Sciatic nerve (tissue), 2 donors: ENCODE measurements at regions not wholly inside any gene's neighbourhood (a gene's known extent, or its start where the extent isn't known, plus 50 kb on each side); places are given as distances from the start of the nearest gene placed in this dataset.
"Not testable (repeated sequence)": the region's sequence is repeated elsewhere in the genome, so short reads cannot be mapped to it uniquely, and the experiment has no call there.

ENCODE experiments used
- ATAC-seq: fragments of 200-7000 bp; cut with Tn5 transposase; one replicate; pipeline ENCODE4 v1.9.1; 2020; ENCODE audit warnings: mild to moderate bottlenecking, moderate library complexity
- DNase-seq: peaks from one replicate; pipeline ENCODE4 v3.0.0-alpha.2; 2020; ENCODE audit warnings: low spot score
- intact Hi-C: fragments of 100-400 bp; cut with DNase I; formaldehyde crosslinking; loops from one replicate; pipeline ENCODE4 v1.14.2; 2022
- donor health status: DM: no; HTN: no; CAD: no.
- donor health status: DM: no; HTN: no; CAD: no.

DNA sequence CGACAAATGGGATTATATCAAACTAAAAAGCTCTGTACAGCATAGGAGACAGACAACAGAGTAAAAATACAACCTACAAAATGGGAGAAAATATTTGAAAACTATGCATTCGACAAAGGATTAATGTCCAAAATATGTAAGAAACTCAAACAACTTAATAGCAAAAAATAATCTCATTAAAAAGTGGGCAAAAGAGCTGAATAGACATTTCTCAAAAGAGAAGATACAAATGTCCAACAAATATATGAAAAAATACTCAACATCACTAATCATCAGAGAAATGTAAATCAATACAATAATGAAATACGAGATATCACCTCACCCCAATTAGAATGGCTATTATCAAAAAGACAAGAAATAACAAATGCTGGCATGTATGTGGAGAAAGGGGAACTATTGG is 272.9 kb downstream of the KLHL13 start:
- intact Hi-C loops, result no loop called here
- ATAC-seq (no peak), DNase-seq (no peak)

DNA sequence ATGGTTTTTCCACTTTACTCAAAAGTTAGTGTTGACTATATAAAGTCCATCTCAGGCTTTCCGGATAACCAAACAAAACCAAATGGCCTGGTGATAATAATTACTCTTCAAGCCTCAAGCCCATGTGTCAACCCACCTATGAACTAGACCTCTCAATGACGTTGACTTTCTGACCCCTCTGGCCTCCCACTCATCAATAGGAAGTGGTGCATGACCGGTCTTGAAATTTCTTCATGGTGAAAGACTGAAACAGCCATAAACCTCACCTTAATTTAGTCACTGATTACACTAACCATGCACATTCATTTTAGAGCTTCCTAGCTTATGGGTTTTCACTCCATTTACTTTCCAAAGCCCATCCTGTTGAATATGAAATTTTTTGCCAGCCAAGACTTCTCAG is 276.0 kb downstream of the KLHL13 start:
- no peak for DNase-seq
- intact Hi-C loops, result no loop called here
- ATAC-seq, result no peak

DNA sequence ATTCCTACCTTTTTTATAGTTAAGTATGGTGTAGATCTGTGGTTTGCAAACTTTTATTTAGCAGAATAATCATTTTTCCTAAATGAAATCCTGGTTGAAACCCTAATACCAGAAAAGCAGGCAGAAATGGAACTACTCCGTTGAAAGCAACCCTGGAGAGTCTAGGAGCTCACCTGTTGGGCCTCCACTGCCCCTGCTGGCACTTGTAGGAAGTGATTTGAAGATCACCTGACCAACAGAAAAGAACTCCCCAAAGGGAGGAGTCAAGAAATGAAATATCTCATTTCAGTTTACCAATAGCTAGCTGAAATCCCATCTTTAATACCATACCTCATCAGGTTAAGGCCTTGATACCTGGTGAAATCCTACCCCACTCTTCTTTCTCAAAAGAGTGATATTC is 277.1 kb downstream of the KLHL13 start:
- DNase-seq (no peak), ATAC-seq (no peak)
- intact Hi-C loops, result no loop called here

DNA sequence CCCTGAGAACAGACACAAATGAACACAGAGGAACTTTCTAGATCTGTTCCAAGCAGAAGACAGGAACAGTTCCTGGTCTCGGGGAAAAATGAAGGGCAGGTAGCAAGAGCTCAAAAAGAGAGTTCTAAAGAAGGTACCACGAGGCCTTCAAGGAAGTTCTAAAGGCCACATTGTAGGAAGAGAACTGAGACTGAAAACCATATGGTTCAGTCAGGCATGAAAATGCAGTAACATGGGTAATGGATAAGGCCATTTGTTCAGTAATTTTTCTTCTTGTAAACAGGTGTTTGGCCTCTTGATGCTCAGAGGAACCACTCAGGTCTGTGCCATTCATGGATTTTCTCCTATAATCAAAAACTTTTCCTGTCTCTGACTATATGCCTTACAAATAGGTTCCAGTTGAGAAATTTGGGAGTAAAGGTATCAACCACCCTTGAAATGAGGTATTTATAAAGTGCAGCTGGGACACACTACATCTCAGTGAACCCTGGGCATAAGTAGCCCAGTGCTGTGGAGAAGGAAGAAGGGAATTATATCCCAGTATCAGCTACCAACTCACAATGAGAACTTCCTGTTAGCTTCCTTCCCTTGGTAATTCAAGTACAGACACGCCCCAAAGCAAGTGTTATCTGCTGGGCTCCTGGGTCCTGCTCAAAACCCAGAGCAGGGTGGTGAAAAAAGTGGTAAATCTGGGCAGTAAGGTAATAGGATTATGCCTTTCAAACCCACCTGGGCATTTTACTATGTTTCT is 277.9 kb downstream of the KLHL13 start:
- intact Hi-C loops, result no loop called here
- ATAC-seq (no peak), DNase-seq (no peak)

DNA sequence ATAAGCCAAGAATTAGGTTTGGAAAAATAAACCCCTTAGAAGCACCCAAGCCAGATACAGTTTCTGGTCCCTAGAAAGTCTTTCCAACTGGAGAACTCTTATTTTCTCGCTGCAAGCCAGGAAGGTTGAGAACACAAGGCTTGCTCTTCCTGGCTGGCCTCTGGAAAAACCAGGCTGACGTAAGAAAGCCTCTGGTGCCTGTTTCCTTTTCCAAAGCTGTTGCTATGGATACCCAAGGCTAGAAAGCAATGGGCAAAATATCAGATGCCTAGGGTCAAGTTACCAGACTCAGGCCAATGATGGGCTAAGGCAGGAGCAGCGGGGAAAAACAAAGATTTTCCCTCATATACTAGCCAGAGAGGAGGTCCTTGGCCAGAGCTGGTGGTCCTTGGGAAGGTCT is 281.6 kb downstream of the KLHL13 start:
- intact Hi-C loops, result no loop called here
- ATAC-seq, result no peak
- no peak for DNase-seq

DNA sequence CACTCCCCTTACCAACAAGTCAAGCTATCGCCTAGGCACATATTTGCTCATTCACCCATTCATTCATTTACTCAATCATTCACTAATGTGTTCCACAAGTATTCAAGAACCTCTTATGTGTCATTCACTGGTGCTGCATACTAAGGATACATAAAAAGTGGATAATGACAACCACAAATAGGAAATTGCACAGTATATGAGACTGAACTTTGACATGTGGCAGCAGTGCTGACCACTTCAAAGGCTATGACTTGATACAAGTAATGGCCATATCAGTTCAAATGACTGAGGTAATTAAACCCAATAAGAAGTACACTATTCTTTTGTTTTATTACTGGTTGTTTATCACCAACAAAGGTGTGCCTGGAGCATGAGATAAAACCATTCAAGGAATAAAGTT is 282.5 kb downstream of the KLHL13 start:
- intact Hi-C loops, result no loop called here
- DNase-seq (no peak), ATAC-seq (no peak)

DNA sequence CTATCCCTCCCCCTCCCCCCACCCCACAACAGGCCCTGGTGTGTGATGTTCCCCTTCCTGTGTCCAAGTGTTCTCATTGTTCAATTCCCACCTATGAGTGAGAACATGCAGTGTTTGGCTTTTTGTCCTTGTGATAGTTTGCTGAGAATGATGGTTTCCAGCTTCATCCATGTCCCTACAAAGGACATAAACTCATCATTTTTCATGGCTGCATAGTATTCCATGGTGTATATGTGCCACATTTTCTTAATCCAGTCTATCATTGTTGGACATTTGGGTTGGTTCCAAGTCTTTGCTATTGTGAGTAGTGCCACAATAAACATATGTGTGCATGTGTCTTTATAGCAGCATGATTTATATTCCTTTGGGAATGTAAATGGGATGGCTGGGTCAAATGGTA is 295.1 kb downstream of the KLHL13 start:
- ATAC-seq, intact Hi-C loops, DNase-seq: not testable (repeated sequence)

DNA sequence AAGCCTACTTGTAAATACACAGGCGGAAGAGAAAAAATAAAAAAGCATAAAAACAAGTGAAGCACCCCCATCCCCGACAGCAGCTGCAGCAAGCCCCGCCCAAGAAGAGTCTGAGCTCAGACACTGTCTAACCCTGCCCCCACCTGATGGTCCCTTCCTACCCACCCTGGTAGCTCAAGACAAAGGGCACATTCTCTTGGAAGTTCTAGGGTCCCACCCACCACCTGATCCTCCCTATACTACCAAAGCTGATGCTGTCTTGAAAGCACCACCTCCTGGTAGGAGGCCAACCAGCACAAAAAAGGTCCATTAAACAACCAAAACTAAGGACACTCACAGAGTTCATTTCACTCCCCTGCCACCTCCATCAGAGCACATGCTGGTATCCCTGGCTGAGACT is 308.2 kb downstream of the KLHL13 start:
- ATAC-seq (no peak), DNase-seq (no peak)
- intact Hi-C loops, result no loop called here

DNA sequence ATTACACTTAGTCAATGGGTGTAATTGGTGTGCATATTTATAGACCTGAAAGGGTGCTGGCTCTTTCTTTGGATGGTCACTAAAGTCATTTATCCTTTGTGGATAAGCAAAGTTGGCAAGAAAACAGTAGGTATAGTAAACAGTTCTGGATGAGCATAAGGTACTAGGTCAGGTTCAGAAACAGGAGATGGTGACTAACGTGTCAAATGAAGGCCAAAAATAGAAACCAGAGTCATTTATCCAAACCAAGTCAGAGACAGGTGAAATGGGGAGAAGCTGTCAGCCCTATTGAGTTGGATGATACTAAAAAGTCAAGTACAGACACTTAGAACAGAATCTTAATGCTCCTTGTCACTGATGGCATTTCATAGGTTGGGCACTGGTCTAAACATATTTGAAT is 313.1 kb downstream of the KLHL13 start:
- DNase-seq (no peak), ATAC-seq (no peak)
- intact Hi-C loops, result no loop called here

DNA sequence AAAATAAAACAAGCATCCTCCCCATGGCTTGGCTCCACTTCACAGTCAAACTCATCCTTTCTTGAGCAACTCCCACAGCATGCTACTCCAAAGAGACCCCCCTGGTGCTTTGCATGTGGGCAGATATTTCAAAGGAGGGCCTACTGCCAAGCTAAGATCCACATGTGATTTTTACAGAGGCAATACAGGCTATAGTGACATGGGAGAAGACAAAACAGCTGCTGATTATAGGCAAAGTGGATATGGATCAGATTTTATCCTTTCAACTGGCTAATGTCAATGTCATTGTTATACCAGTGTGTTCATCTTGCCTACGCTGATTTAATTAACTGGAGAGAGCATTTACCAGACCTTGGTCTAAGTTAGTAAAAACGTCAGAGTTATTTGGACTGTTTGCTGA is 328.3 kb downstream of the KLHL13 start:
- intact Hi-C loops, result no loop called here
- DNase-seq, result no peak
- no peak for ATAC-seq

DNA sequence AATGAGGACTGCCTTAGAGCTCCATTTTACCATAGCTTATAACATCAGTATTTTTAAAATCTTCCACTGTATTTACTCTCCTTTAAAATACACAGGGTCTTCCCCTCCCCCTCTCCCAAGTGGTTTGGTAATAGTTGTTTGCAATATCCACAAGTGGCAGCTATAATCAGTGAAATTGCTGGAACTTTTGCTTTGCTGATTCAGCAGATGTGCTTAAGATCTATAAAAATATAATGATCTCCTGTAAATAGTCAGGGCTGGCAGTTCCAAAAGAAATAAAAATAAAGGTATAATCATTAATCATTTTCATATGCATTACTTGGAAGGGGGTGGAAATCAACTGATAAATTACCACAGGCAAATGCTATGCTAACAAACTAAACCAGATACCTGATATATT is 345.2 kb downstream of the KLHL13 start:
- intact Hi-C loops, result no loop called here
- DNase-seq, result no peak

DNA sequence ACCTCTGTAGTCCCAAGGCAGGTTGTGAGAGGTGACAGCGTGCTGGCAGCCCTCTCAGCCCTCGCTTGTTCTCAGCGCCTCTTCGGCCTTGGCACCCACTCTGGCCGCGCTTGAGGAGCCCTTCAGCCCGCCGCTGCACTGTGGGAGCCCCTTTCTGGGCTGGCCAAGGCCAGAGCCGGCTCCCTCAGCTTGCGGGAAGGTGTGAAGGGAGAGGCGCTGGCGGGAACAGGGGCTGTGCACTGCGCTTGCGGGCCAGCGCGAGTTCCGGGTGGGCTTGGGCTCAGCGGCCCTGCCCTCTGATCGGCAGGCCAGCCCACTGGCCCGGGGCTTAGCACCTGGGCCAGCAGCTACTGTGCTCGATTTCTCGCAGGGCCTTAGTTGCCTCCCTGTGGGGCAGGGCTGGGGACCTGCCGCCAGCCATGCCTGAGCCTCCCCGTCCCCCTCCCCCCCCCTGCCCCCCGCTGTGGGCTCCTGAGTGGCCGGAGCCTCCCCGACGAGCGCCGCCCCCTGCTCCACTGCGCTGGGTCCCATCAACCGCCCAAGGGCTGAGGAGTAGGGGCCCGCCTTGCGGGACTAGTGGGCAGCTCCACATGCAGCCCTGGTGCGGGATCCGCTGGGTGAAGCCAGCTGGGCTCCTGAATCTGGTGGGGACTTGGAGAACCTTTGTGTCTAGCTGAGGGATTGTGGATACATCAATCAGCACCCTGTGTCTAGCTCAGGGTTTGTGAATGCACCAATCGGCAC is 347.6 kb downstream of the KLHL13 start:
- DNase-seq (no peak), ATAC-seq (no peak)
- intact Hi-C loops, result no loop called here

More for the DNA sequence above, 345.2 kb downstream of the KLHL13 start:
- ATAC-seq, result no peak

DNA sequence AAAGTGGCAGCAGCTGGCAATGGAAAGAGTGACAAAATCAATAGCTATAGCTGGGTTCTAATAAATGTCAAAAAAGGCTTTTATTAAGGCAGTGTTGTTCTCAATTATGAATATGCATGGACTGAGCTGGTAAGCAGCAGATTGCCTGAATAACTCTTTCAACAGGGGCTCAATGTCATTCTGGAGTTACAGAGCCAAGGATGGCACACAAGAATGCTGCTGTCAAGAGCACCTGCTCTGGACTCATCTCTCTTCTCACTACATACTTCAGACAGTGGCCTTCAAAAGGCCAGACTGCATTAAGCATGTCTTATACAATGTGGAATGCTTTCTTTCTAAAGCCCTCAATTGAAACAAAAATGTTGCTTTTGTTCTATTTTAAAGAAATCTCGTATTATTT is 351.4 kb downstream of the KLHL13 start:
- intact Hi-C loops, result no loop called here

DNA sequence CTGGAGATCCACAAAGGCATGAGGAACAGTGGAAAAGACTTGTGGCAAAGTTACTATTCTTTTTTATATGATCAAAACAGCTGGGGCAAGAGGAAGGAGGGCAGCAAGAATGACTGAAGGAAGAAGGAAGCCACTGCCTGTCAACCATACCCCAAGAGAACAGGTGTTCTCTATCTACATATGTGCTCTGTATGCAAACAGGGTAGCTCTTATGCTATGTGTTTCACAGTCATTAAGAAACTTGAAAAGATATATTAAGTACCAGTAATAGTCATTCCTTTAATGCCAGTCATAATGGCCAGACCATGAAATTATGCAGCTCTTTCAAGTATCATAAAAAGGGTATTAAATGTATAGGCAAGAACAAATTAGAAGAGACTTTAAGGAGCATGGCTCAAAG is 363.9 kb downstream of the KLHL13 start:
- ATAC-seq (no peak), DNase-seq (no peak)
- intact Hi-C loops, result no loop called here

More for the DNA sequence above, 351.4 kb downstream of the KLHL13 start:
- DNase-seq (no peak), ATAC-seq (no peak)

DNA sequence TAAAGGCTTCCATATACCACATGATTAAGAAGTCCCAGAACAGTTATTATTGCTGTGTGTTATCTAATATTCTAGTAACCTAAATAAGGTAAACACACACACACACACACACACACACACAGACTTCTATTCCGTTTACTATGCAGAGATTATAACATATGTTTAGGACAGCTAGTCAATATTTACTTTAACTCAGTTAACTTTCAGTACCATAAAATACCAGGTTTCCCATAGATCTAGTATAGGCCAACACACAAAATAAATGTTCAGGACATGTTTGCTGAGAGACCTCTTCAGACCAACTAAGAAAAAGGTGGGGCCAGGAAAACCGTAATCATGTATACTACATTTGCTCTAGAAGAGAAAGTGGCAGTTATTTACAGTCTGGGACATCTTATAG is 365.5 kb downstream of the KLHL13 start:
- ATAC-seq (no peak), DNase-seq (no peak)
- intact Hi-C loops, result no loop called here

DNA sequence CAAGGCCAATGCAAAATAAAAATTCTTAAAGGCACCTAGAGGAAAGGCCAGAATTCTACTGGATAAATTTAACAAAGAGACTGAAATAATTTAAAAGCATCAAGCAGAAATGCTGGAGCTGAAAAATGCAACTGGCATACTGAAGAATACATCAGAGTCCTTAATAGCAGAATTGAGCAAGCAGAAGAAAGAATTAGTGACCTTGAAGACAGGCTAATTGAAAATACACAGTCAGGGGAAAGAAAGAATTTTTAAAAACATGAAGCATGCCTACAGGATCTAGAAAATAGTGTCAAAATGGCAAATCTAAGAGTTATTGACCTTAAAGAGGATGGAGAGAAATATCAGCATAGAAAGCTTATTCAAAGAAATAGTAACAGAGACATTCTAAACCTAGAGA is 371.7 kb downstream of the KLHL13 start:
- intact Hi-C loops, result loop anchor here (5.0 kb wide), 1 partner anchor 1283 kb away; the partner anchor contains the start of gene CT83
- ATAC-seq (no peak), DNase-seq (no peak)

DNA sequence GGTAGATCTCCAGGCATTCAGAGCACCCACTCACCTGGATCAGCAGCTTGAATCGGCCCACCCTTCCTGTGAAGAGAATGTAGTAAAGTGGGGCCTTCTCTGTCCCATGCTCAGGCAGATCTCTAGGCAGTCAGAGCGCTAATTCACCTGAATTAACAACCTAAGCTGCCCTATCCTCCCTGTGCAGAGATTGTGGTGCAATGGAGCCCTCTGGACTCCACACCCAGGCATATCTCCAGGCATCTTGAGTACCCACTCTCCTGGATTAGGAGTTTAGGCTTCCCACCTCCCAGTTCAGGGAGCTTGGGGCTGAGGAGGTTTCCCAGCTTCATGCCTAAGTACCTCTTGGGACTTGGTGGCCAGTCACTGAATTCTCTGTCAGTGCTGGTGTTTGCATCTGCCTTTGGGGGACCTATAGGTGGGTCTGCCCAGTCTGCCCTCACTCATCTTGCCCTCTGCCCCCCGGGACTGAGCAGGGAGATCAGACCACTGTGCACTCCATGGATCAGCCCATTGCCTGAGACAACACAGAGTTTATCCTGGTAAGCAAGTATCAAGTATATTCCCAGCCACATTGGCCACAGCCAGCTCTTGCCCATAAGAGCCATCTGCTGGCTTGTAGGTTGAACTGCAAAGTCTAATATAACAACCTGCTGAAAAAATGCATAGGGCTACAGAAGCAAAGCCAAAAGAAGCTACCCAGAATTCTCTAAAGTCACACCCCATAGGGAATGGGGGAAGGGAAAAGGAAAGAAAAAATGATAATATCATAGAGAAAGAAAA is 372.9 kb downstream of the KLHL13 start:
- intact Hi-C loops, result no loop called here
- ATAC-seq (no peak), DNase-seq (no peak)

DNA sequence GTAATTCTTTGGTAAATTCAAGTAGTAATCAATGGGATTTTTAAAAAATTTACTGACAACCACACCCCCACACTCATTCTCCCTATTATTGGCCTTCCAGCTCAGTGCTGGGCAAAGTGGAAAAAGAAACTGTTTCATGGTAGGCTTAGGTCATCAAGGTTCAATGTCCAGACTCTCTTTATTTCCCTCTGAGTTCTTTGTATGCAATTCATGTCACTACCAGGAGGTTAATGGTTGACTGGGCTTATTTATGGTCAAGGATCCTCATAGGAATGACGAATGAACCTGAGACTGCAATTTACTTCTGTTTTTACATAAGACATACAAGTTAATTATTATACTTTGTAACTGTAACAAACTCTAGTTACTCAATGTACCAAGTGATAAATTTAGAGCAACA is 403.2 kb downstream of the KLHL13 start:
- intact Hi-C loops, result no loop called here
- ATAC-seq, result no peak
- no peak for DNase-seq

DNA sequence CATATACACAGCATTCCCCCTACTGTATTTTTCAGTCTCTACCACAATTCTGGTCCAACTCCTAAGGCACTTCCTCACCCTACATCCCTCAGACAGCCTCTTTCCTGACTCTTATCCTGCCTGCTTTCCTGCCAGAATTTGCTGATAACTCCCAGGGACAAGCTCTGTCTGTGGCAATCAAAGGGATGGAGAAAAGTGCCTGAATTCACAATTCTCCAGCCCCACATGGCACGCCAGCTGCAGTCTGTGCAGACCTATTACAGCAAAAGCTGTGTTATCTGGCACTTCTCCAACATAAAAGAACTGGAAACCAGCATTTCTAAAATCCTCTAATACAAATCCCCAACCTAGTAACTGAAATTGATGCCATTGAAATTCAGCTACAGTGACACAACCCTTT is 404.8 kb downstream of the KLHL13 start:
- no peak for DNase-seq
- intact Hi-C loops, result no loop called here
- no peak for ATAC-seq
